ENCODE measurements at regions not wholly inside any gene's neighbourhood (a gene's known extent, or its start where the extent isn't known, plus 50 kb on each side); places are given as distances from the start of the nearest gene placed in this dataset.

DNA sequence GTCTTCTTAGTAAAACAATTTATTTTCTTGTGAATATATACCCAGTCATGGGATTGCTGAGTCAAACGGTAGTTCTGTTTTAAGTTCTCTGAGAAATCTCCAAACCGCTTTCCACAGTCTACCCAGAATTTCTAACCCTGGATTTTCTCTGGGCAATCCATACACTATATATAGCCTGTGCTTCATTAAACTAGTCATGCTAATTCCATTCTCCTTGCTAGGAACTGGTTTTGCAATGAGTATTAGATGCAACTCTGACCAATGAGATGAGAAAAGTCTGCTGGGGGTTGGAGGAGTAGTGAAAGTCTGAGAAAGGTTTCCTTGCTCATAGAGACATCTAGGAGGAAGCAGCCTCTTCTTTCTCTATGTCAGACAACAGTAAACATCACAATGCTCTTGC is 196.1 kb upstream of the CDKN3 start:
- no peak for TF ChIP-seq FOXM1 (IDR thresholded peaks at IDR 0.05; ENCODE audit: borderline replicate concordance, low read depth)
- TF ChIP-seq EGR1 (IDR thresholded peaks at IDR 0.05): no peak
- TF ChIP-seq YY1 (IDR thresholded peaks at IDR 0.05; ENCODE audit: low read depth): no peak
- no peak for TF ChIP-seq NFIC (IDR thresholded peaks at IDR 0.05)
- TF ChIP-seq ZBTB7A (IDR thresholded peaks at IDR 0.05; ENCODE audit: low read depth): no peak
- no peak for TF ChIP-seq TAF1 (IDR thresholded peaks at IDR 0.05; ENCODE audit: low read depth)
- no peak for TF ChIP-seq TCF12 (IDR thresholded peaks at IDR 0.05; ENCODE audit: low read depth)
- no peak for TF ChIP-seq USF1 (IDR thresholded peaks at IDR 0.05)
- TF ChIP-seq EP300 (IDR thresholded peaks at IDR 0.05; ENCODE audit: borderline replicate concordance): no peak
- no peak for TF ChIP-seq TEAD4 (IDR thresholded peaks at IDR 0.05)

DNA sequence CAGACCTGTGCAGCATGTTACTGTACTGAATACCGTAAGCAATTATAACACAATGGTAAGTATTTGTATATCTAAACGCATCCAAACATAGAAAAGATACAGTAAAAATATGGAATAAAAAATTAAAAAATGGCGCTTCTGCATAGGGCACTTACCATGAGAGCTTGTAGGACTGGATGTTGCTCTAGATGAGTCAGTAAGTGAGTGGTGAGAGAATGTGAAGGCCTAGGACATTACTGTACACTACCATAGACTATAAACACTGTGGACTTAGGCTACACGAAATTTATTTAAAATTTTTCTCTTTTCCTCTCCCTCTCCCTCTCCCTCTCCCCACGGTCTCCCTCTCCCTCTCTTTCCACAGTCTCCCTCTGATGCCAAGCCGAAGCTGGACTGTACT is 194.5 kb upstream of the CDKN3 start:
- no peak for TF ChIP-seq USF1 (IDR thresholded peaks at IDR 0.05)
- no peak for TF ChIP-seq TAF1 (IDR thresholded peaks at IDR 0.05; ENCODE audit: low read depth)
- TF ChIP-seq TCF12 (IDR thresholded peaks at IDR 0.05; ENCODE audit: low read depth): no peak
- TF ChIP-seq CREB1 (IDR thresholded peaks at IDR 0.05; ENCODE audit: low read depth): no peak
- no peak for TF ChIP-seq FOXM1 (IDR thresholded peaks at IDR 0.05; ENCODE audit: borderline replicate concordance, low read depth)
- no peak for TF ChIP-seq TEAD4 (IDR thresholded peaks at IDR 0.05)
- TF ChIP-seq RAD21 (IDR thresholded peaks at IDR 0.05; ENCODE audit: low read depth): no peak
- no peak for TF ChIP-seq CEBPB (IDR thresholded peaks at IDR 0.05)
- TF ChIP-seq NFIC (IDR thresholded peaks at IDR 0.05): no peak
- no peak for TF ChIP-seq ZBTB7A (IDR thresholded peaks at IDR 0.05; ENCODE audit: low read depth)
- TF ChIP-seq REST (IDR thresholded peaks at IDR 0.05; ENCODE audit: low read depth): no peak
- TF ChIP-seq EP300 (IDR thresholded peaks at IDR 0.05; ENCODE audit: borderline replicate concordance): no peak

DNA sequence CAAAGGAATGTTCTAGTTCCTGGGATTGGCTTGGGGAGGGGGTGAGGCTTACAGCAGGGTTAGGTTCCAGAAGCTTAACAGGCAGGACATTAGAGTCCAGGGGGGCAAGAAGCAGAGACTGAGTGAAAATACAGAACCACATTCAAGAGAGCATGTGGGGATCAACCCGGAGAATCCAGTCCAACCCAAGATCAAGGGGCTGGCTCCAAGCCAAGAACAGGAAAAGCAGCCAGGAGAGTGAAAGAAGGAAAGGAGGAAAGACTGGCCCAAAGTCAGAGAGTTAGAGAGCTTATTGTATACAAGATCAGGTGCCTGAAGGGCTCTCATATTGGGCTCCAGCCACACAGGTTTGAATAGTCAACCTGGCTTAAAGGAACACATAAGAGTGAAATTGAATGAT is 190.3 kb upstream of the CDKN3 start:
- TF ChIP-seq TAF1 (IDR thresholded peaks at IDR 0.05; ENCODE audit: low read depth) (no peak), NFIC (IDR thresholded peaks at IDR 0.05) (peak; percentile 51; the same call in 1 of the 2 replicates)

GRCh38 chr14:54207075-54207474 is 189.7 kb upstream of the CDKN3 start:
- TF ChIP-seq YY1 (IDR thresholded peaks at IDR 0.05; ENCODE audit: low read depth) (no peak), CREB1 (IDR thresholded peaks at IDR 0.05; ENCODE audit: low read depth) (no peak), NFIC (IDR thresholded peaks at IDR 0.05) (no peak), USF1 (IDR thresholded peaks at IDR 0.05) (no peak), MAX (IDR thresholded peaks at IDR 0.05) (no peak), REST (IDR thresholded peaks at IDR 0.05; ENCODE audit: low read depth) (no peak), RAD21 (IDR thresholded peaks at IDR 0.05; ENCODE audit: low read depth) (no peak), TCF12 (IDR thresholded peaks at IDR 0.05; ENCODE audit: low read depth) (no peak), FOXM1 (IDR thresholded peaks at IDR 0.05; ENCODE audit: borderline replicate concordance, low read depth) (no peak), ZBTB7A (IDR thresholded peaks at IDR 0.05; ENCODE audit: low read depth) (no peak), EGR1 (IDR thresholded peaks at IDR 0.05) (no peak), EP300 (IDR thresholded peaks at IDR 0.05; ENCODE audit: borderline replicate concordance) (no peak), TAF1 (IDR thresholded peaks at IDR 0.05; ENCODE audit: low read depth) (no peak), TEAD4 (IDR thresholded peaks at IDR 0.05) (no peak), CEBPB (IDR thresholded peaks at IDR 0.05) (no peak)

GRCh38 chr14:54207476-54208462 is 189.0 kb upstream of the CDKN3 start:
- TF ChIP-seq REST (IDR thresholded peaks at IDR 0.05; ENCODE audit: low read depth): no peak
- TF ChIP-seq MAX (IDR thresholded peaks at IDR 0.05): no peak
- TF ChIP-seq TCF12 (IDR thresholded peaks at IDR 0.05; ENCODE audit: low read depth): no peak
- TF ChIP-seq YY1 (IDR thresholded peaks at IDR 0.05; ENCODE audit: low read depth): no peak
- TF ChIP-seq NFIC (IDR thresholded peaks at IDR 0.05): no peak
- TF ChIP-seq RAD21 (IDR thresholded peaks at IDR 0.05; ENCODE audit: low read depth): no peak
- no peak for TF ChIP-seq EP300 (IDR thresholded peaks at IDR 0.05; ENCODE audit: borderline replicate concordance)
- no peak for TF ChIP-seq TAF1 (IDR thresholded peaks at IDR 0.05; ENCODE audit: low read depth)
- no peak for TF ChIP-seq FOXM1 (IDR thresholded peaks at IDR 0.05; ENCODE audit: borderline replicate concordance, low read depth)
- TF ChIP-seq EGR1 (IDR thresholded peaks at IDR 0.05): no peak

Measured in Ishikawa (cell line).